Right lobe of liver (tissue), 4 donors: ENCODE measurements at regions not wholly inside any gene's neighbourhood (a gene's known extent, or its start where the extent isn't known, plus 50 kb on each side); places are given as distances from the start of the nearest gene placed in this dataset.

Source experiments
- POLR2A ChIP-seq: fragments of 450-650 bp; IDR thresholded peaks from one replicate; pipeline ENCODE4 v1.6.1; 2017; ENCODE audit warnings: antibody characterized with exemption, mild to moderate bottlenecking
- TF ChIP-seq, protein P1 (sequence below), 4 donors: fragments of 200-600 bp in 3 of 4; fragments of 450-650 bp in 1 of 4; IDR thresholded peaks; one replicate each; pipeline versions ENCODE4 v1.5.1 to v1.8.0; 2016 to 2022; ENCODE audit warnings: antibody characterized with exemption in 4 of 4, mild to moderate bottlenecking in 2 of 4
- donor health status: DM: no; HTN: no; CAD: no.
- donor health status: DM: no; HTN: no; CAD: no.
- donor health status: DM: no; HTN: yes; CAD: no.

DNA sequence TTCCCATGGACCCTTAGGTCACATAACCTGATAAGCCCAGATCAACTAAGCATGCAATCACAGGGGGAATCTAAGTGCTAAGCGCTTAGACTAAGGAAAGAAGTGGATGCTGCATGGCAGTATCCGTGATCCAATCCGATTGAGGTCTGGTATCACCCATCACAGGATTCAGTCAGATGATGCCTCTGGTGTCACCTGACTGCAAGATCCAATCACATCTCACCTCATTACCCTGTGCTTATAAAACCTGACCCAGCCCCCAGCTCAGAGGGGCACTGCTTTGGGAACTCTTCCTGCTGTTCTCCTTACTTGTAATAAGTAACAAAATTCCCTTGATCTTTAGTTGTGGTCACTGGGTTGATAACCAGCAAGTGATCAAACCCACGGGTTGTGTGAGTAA, 84.7 kb upstream of the TMEM168 start:
- TF ChIP-seq, protein P1, sequence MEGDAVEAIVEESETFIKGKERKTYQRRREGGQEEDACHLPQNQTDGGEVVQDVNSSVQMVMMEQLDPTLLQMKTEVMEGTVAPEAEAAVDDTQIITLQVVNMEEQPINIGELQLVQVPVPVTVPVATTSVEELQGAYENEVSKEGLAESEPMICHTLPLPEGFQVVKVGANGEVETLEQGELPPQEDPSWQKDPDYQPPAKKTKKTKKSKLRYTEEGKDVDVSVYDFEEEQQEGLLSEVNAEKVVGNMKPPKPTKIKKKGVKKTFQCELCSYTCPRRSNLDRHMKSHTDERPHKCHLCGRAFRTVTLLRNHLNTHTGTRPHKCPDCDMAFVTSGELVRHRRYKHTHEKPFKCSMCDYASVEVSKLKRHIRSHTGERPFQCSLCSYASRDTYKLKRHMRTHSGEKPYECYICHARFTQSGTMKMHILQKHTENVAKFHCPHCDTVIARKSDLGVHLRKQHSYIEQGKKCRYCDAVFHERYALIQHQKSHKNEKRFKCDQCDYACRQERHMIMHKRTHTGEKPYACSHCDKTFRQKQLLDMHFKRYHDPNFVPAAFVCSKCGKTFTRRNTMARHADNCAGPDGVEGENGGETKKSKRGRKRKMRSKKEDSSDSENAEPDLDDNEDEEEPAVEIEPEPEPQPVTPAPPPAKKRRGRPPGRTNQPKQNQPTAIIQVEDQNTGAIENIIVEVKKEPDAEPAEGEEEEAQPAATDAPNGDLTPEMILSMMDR (IDR thresholded peaks at IDR 0.05) = no peak
- no peak for TF ChIP-seq POLR2A
